Stomach (tissue), 8 donors: ENCODE measurements at regions not wholly inside any gene's neighbourhood (a gene's known extent, or its start where the extent isn't known, plus 50 kb on each side); places are given as distances from the start of the nearest gene placed in this dataset.

ENCODE experiments used
- DNase-seq, 2 donors: peaks; one replicate each; pipeline versions ENCODE4 v3.0.0 to v3.0.0-alpha.2; 2013 to 2019
- H3K27ac ChIP-seq, 5 donors: fragments of 200-600 bp in 4 of 5; sonication (generic) in 4 of 5; one replicate each; pipeline ENCODE4 v1.5.1; 2013 to 2019; ENCODE audit warnings: mild to moderate bottlenecking in 1 of 5, moderate library complexity in 1 of 5
- H3K27me3 ChIP-seq, 3 donors: fragments of 200-600 bp; sonication (generic); one replicate each; pipeline ENCODE4 v1.5.1; 2017 to 2019; ENCODE audit warnings: mixed run types in 1 of 3
- H3K36me3 ChIP-seq, 4 donors: fragments of 200-600 bp; sonication (generic); 1 replicate in 3 of 4; 2 replicates in 1 of 4; pipeline ENCODE4 v1.5.1; 2016 to 2019
- H3K4me1 ChIP-seq, 4 donors: fragments of 200-600 bp; sonication (generic); one replicate each; pipeline ENCODE4 v1.5.1; 2016 to 2019
- H3K4me3 ChIP-seq, 4 donors: fragments of 200-600 bp; sonication (generic) in 3 of 4; one replicate each; pipeline ENCODE4 v1.5.1; 2016 to 2019; ENCODE audit warnings: mild to moderate bottlenecking in 1 of 4
- H3K9me3 ChIP-seq, 4 donors: fragments of 200-600 bp; sonication (generic); one replicate each; pipeline ENCODE4 v1.5.1; 2016 to 2019
- CTCF ChIP-seq, 7 experiments: fragments of 450-650 bp in 4 of 7; fragments of 200-600 bp in 3 of 7; sonication (generic) in 3 of 7; IDR thresholded peaks; one replicate each; pipeline ENCODE4 v1.5.1; 2016 to 2019; ENCODE audit warnings: antibody characterized with exemption in 7 of 7, control low read depth in 2 of 7, mild to moderate bottlenecking in 1 of 7
- EP300 ChIP-seq: sonication (generic); formaldehyde crosslinking; IDR thresholded peaks from one replicate; pipeline ENCODE4 v1.6.1; 2017; ENCODE audit warnings: antibody characterized with exemption
- POLR2A ChIP-seq, 4 donors: fragments of 450-650 bp; IDR thresholded peaks; one replicate each; pipeline ENCODE4 v1.6.1; 2016; ENCODE audit warnings: antibody characterized with exemption in 4 of 4, control low read depth in 2 of 4, mild to moderate bottlenecking in 1 of 4, moderate library complexity in 1 of 4
- POLR2AphosphoS5 ChIP-seq, 3 donors: sonication (generic); formaldehyde crosslinking; IDR thresholded peaks; one replicate each; pipeline ENCODE4 v1.6.1; 2016; ENCODE audit warnings: antibody characterized with exemption in 3 of 3
- WGBS, 5 donors: extraction: QIAGEN DNeasy Blood & Tissue Kit in 3 of 5; methylation state at CpG; one replicate each; pipeline versions ENCODE4 v1.1.5 to v1.1.7; 2013 to 2018; 5-methylcytosine and 5-hydroxymethylcytosine counted together
- intact Hi-C: fragments of 100-400 bp; cut with DNase I; formaldehyde crosslinking; loops from one replicate; pipeline ENCODE4 v1.15.1; 2023; ENCODE audit warnings: low total_unique reads
- donor health status: healthy with polysubstance abuse.
- donor health status: Bipolar disorder and iron deficiency.
- donor health status: healthy.

GRCh38 chr2:234719116-234719716 is 222.3 kb upstream of the ARL4C start:
- DNase-seq, result no peak
- no peak overlapping the region for H3K27ac ChIP-seq
- no peaks in the 10 kb centered on the region for H3K27me3 ChIP-seq
- WGBS, 5 donors, result 81 to 83% (median 82%) methylated on average over 7 of the region's 7 CpGs
- no peaks in the 10 kb centered on the region for H3K36me3 ChIP-seq
- no peak overlapping the region for H3K4me3 ChIP-seq
- H3K9me3 ChIP-seq, result no peaks in the 10 kb centered on the region
- H3K4me1 ChIP-seq, result no peaks in the 10 kb centered on the region
- intact Hi-C loops, result no loop called here
- TF ChIP-seq POLR2AphosphoS5 (IDR thresholded peaks at IDR 0.05), result no peak
- TF ChIP-seq POLR2A (IDR thresholded peaks at IDR 0.05), result no peak
- no peak for TF ChIP-seq EP300
- no peak for TF ChIP-seq CTCF (IDR thresholded peaks at IDR 0.05)

GRCh38 chr2:234716271-234716670 is 219.4 kb upstream of the ARL4C start:
- intact Hi-C loops, result no loop called here
- H3K9me3 ChIP-seq, result no peaks in the 10 kb centered on the region
- H3K36me3 ChIP-seq, result no peaks in the 10 kb centered on the region
- no peak overlapping the region for H3K4me3 ChIP-seq
- no peaks in the 10 kb centered on the region for H3K4me1 ChIP-seq
- DNase-seq, result no peak
- H3K27me3 ChIP-seq, result no peaks in the 10 kb centered on the region
- WGBS, 5 donors, result 85 to 92% (median 89%) methylated on average over 8 to 9 of the region's 9 CpGs
- H3K27ac ChIP-seq, result no peak overlapping the region
- no peak for TF ChIP-seq EP300

GRCh38 chr2:234715671-234716250 is 218.9 kb upstream of the ARL4C start:
- DNase-seq, result no peak
- Histone ChIP-seq H3K27me3 (no peaks in the 10 kb centered on the region), H3K4me3 (no peak overlapping the region), H3K9me3 (no peaks in the 10 kb centered on the region), H3K4me1 (no peaks in the 10 kb centered on the region), H3K27ac (no peak overlapping the region), H3K36me3 (no peaks in the 10 kb centered on the region)
- intact Hi-C loops, result no loop called here
- TF ChIP-seq POLR2AphosphoS5 (IDR thresholded peaks at IDR 0.05), result no peak
- no peak for TF ChIP-seq CTCF (IDR thresholded peaks at IDR 0.05)
- TF ChIP-seq POLR2A (IDR thresholded peaks at IDR 0.05), result no peak
- TF ChIP-seq EP300, result no peak
- WGBS, 5 donors, result 91 to 97% (median 94%) methylated on average over 13 of the region's 13 CpGs

- Histone ChIP-seq H3K9me3 (no peaks in the 10 kb centered on the region), H3K27me3 (no peaks in the 10 kb centered on the region), H3K27ac (no peak overlapping the region), H3K4me3 (no peak overlapping the region), H3K36me3 (no peaks in the 10 kb centered on the region), H3K4me1 (no peaks in the 10 kb centered on the region)
- no peak for DNase-seq
- 66 to 82% (median 77%) methylated on average over 5 of the region's 5 CpGs for WGBS, 5 donors
- TF ChIP-seq EP300 (no peak), POLR2AphosphoS5 (IDR thresholded peaks at IDR 0.05) (no peak), CTCF (IDR thresholded peaks at IDR 0.05) (no peak), POLR2A (IDR thresholded peaks at IDR 0.05) (no peak)
- intact Hi-C loops, result no loop called here
Observed at GRCh38 chr2:234714711-234715110, 217.8 kb upstream of the ARL4C start.

GRCh38 chr2:234712421-234712935 is 215.6 kb upstream of the ARL4C start:
- H3K4me1 ChIP-seq, result no peaks in the 10 kb centered on the region
- DNase-seq, result no peak
- no peak overlapping the region for H3K27ac ChIP-seq
- H3K27me3 ChIP-seq, result no peaks in the 10 kb centered on the region
- H3K36me3 ChIP-seq, result no peaks in the 10 kb centered on the region
- WGBS, 5 donors, result 67 to 87% (median 84%) methylated on average over 4 of the region's 4 CpGs
- no peaks in the 10 kb centered on the region for H3K9me3 ChIP-seq
- intact Hi-C loops, result no loop called here
- no peak overlapping the region for H3K4me3 ChIP-seq
- no peak for TF ChIP-seq POLR2A (IDR thresholded peaks at IDR 0.05)
- no peak for TF ChIP-seq CTCF (IDR thresholded peaks at IDR 0.05)
- TF ChIP-seq EP300, result no peak
- TF ChIP-seq POLR2AphosphoS5 (IDR thresholded peaks at IDR 0.05), result no peak
